Sigmoid colon (tissue), 6 donors: ENCODE measurements at regions not wholly inside any gene's neighbourhood (a gene's known extent, or its start where the extent isn't known, plus 50 kb on each side); places are given as distances from the start of the nearest gene placed in this dataset.
"Not testable (repeated sequence)": the region's sequence is repeated elsewhere in the genome, so short reads cannot be mapped to it uniquely, and the experiment has no call there.

Experiments
- DNase-seq: peaks from one replicate; pipeline ENCODE4 v3.0.0-alpha.2; 2019
- H3K27ac ChIP-seq, 4 donors: fragments of 200-600 bp; sonication (generic); one replicate each; pipeline ENCODE4 v1.5.1; 2016 to 2019; ENCODE audit warnings: mild to moderate bottlenecking in 1 of 4
- H3K27me3 ChIP-seq, 3 donors: fragments of 200-600 bp; sonication (generic); one replicate each; pipeline ENCODE4 v1.5.1; 2019; ENCODE audit warnings: mild to moderate bottlenecking in 1 of 3
- H3K36me3 ChIP-seq, 4 donors: fragments of 200-600 bp; sonication (generic); one replicate each; pipeline ENCODE4 v1.5.1; 2016 to 2019
- H3K4me1 ChIP-seq, 4 donors: fragments of 200-600 bp; sonication (generic); one replicate each; pipeline ENCODE4 v1.5.1; 2017 to 2019
- H3K4me3 ChIP-seq, 4 donors: fragments of 200-600 bp; sonication (generic); one replicate each; pipeline ENCODE4 v1.5.1; 2017 to 2019; ENCODE audit warnings: mild to moderate bottlenecking in 2 of 4, moderate library complexity in 1 of 4
- H3K9me3 ChIP-seq, 4 donors: fragments of 200-600 bp in 3 of 4; sonication (generic) in 3 of 4; one replicate each; pipeline versions ENCODE4 v1.5.1 to v1.6.1; 2013 to 2019
- CTCF ChIP-seq, 4 experiments: fragments of 450-650 bp in 3 of 4; fragments of 200-600 bp in 1 of 4; IDR thresholded peaks; one replicate each; pipeline ENCODE4 v1.5.1; 2016 to 2019; ENCODE audit warnings: antibody characterized with exemption in 4 of 4, mild to moderate bottlenecking in 3 of 4, moderate library complexity in 2 of 4
- EP300 ChIP-seq, 4 donors: sonication (generic); formaldehyde crosslinking; IDR thresholded peaks; one replicate each; pipeline ENCODE4 v1.6.1; 2017; ENCODE audit warnings: antibody characterized with exemption in 4 of 4
- POLR2A ChIP-seq, 2 donors: fragments of 450-650 bp; IDR thresholded peaks; one replicate each; pipeline ENCODE4 v1.6.1; 2016; ENCODE audit warnings: antibody characterized with exemption in 2 of 2, mild to moderate bottlenecking in 2 of 2, moderate library complexity in 2 of 2
- POLR2AphosphoS5 ChIP-seq, 4 donors: sonication (generic); formaldehyde crosslinking; IDR thresholded peaks; one replicate each; pipeline ENCODE4 v1.6.1; 2017; ENCODE audit warnings: antibody characterized with exemption in 4 of 4
- WGBS, 2 donors: extraction: QIAGEN DNeasy Blood & Tissue Kit; methylation state at CpG; one replicate each; pipeline ENCODE4 v1.1.7; 2013; 5-methylcytosine and 5-hydroxymethylcytosine counted together
- intact Hi-C: fragments of 100-400 bp; cut with DNase I; formaldehyde crosslinking; loops from one replicate; pipeline ENCODE4 v1.15.1; 2023
- donor health status: healthy with polysubstance abuse.
- donor health status: healthy.

GRCh38 chr6:11890849-11891248 lies 112.2 kb upstream of the ADTRP start:
- H3K4me1 ChIP-seq = no peaks in the 10 kb centered on the region
- no peak for DNase-seq
- intact Hi-C loops = no loop called here
- H3K27me3 ChIP-seq = no peaks in the 10 kb centered on the region
- no peaks in the 10 kb centered on the region for H3K36me3 ChIP-seq
- WGBS, 2 donors = 75 to 86% methylated on average over 1 of the region's 1 CpG
- H3K27ac ChIP-seq = no peak overlapping the region
- TF ChIP-seq EP300 (IDR thresholded peaks at IDR 0.05) (no peak), CTCF (IDR thresholded peaks at IDR 0.05) (no peak), POLR2AphosphoS5 (IDR thresholded peaks at IDR 0.05) (no peak), POLR2A (IDR thresholded peaks at IDR 0.05) (no peak)
- H3K4me3 ChIP-seq = no peak overlapping the region
- no peaks in the 10 kb centered on the region for H3K9me3 ChIP-seq

GRCh38 chr6:11890209-11890608 lies 111.6 kb upstream of the ADTRP start:
- no peak for DNase-seq
- no peaks in the 10 kb centered on the region for H3K36me3 ChIP-seq
- no peaks in the 10 kb centered on the region for H3K27me3 ChIP-seq
- H3K27ac ChIP-seq = no peak overlapping the region
- intact Hi-C loops = no loop called here
- TF ChIP-seq POLR2A (IDR thresholded peaks at IDR 0.05) = no peak
- no peak for TF ChIP-seq CTCF (IDR thresholded peaks at IDR 0.05)
- no peak overlapping the region for H3K4me3 ChIP-seq
- no peaks in the 10 kb centered on the region for H3K9me3 ChIP-seq
- no peaks in the 10 kb centered on the region for H3K4me1 ChIP-seq

GRCh38 chr6:11889572-11889971 lies 111.0 kb upstream of the ADTRP start:
- WGBS, 2 donors = 93 to 95% methylated on average over 3 of the region's 3 CpGs
- no peaks in the 10 kb centered on the region for H3K36me3 ChIP-seq
- no peaks in the 10 kb centered on the region for H3K9me3 ChIP-seq
- TF ChIP-seq EP300 (IDR thresholded peaks at IDR 0.05) = no peak
- DNase-seq = no peak
- no peaks in the 10 kb centered on the region for H3K27me3 ChIP-seq
- H3K4me1 ChIP-seq = no peaks in the 10 kb centered on the region
- intact Hi-C loops = no loop called here
- H3K27ac ChIP-seq = no peak overlapping the region
- H3K4me3 ChIP-seq = no peak overlapping the region

GRCh38 chr6:11888727-11889126 lies 110.1 kb upstream of the ADTRP start:
- Histone ChIP-seq H3K36me3 (no peaks in the 10 kb centered on the region), H3K4me1 (no peaks in the 10 kb centered on the region), H3K27me3 (no peaks in the 10 kb centered on the region), H3K27ac (no peak overlapping the region), H3K4me3 (no peak overlapping the region), H3K9me3 (no peaks in the 10 kb centered on the region)
- 94 to 95% methylated on average over 5 of the region's 5 CpGs for WGBS, 2 donors
- intact Hi-C loops = no loop called here
- TF ChIP-seq EP300 (IDR thresholded peaks at IDR 0.05) = no peak
- TF ChIP-seq POLR2AphosphoS5 (IDR thresholded peaks at IDR 0.05) = no peak
- no peak for TF ChIP-seq CTCF (IDR thresholded peaks at IDR 0.05)
- TF ChIP-seq POLR2A (IDR thresholded peaks at IDR 0.05) = no peak
- no peak for DNase-seq

GRCh38 chr6:11885159-11885558 lies 106.6 kb upstream of the ADTRP start:
- DNase-seq = no peak
- intact Hi-C loops = no loop called here
- no peak overlapping the region for H3K4me3 ChIP-seq
- no peaks in the 10 kb centered on the region for H3K4me1 ChIP-seq
- 93 to 95% methylated on average over 1 of the region's 1 CpG for WGBS, 2 donors
- no peak overlapping the region for H3K27ac ChIP-seq
- no peaks in the 10 kb centered on the region for H3K27me3 ChIP-seq
- no peaks in the 10 kb centered on the region for H3K9me3 ChIP-seq
- no peaks in the 10 kb centered on the region for H3K36me3 ChIP-seq
- TF ChIP-seq EP300 (IDR thresholded peaks at IDR 0.05) = no peak
- TF ChIP-seq POLR2AphosphoS5 (IDR thresholded peaks at IDR 0.05) = no peak
- TF ChIP-seq CTCF (IDR thresholded peaks at IDR 0.05) = no peak
- TF ChIP-seq POLR2A (IDR thresholded peaks at IDR 0.05) = no peak

- H3K27ac ChIP-seq, H3K27me3 ChIP-seq, H3K4me3 ChIP-seq, intact Hi-C loops, DNase-seq, H3K36me3 ChIP-seq, H3K4me1 ChIP-seq, H3K9me3 ChIP-seq: not testable (repeated sequence)
- WGBS, 2 donors = 89 to 94% methylated on average over 2 of the region's 2 CpGs
Observed at GRCh38 chr6:11883471-11883870, 104.9 kb upstream of the ADTRP start.

GRCh38 chr6:11880156-11880555 lies 101.6 kb upstream of the ADTRP start:
- H3K27ac ChIP-seq, H3K4me3 ChIP-seq, H3K9me3 ChIP-seq, H3K4me1 ChIP-seq, H3K27me3 ChIP-seq, intact Hi-C loops, H3K36me3 ChIP-seq, DNase-seq: not testable (repeated sequence)
- WGBS, 2 donors = 95 to 96% methylated on average over 4 of the region's 4 CpGs
